Activated CD8-positive, alpha-beta memory T cell treated with anti-CD3 and anti-CD28 coated beads, Interleukin-2, amount 50 U/mL, for 48 hours (primary cell): ENCODE measurements at regions not wholly inside any gene's neighbourhood (a gene's known extent, or its start where the extent isn't known, plus 50 kb on each side); places are given as distances from the start of the nearest gene placed in this dataset.
"Not testable (repeated sequence)": the region's sequence is repeated elsewhere in the genome, so short reads cannot be mapped to it uniquely, and the experiment has no call there.

Source experiments
- DNase-seq: peaks from one replicate; pipeline ENCODE4 v3.0.0-alpha.2; 2020

GRCh38 chr3:17872457-17872856 lies 130.0 kb upstream of the TBC1D5 start:
- no peak for DNase-seq

- no peak for DNase-seq
Measured at GRCh38 chr3:17865631-17866030, 123.2 kb upstream of the TBC1D5 start.

- no peak for DNase-seq
Measured at GRCh38 chr3:17861476-17861875, 119.0 kb upstream of the TBC1D5 start.

- not testable (repeated sequence) for DNase-seq
Measured at GRCh38 chr3:17860840-17861471, 118.5 kb upstream of the TBC1D5 start.

GRCh38 chr3:17852217-17852616 lies 109.8 kb upstream of the TBC1D5 start:
- DNase-seq = no peak

- DNase-seq = no peak
Measured at GRCh38 chr3:17850448-17850847, 108.0 kb upstream of the TBC1D5 start.

GRCh38 chr3:17848102-17848501 lies 105.7 kb upstream of the TBC1D5 start:
- DNase-seq = no peak

GRCh38 chr3:17847156-17847555 lies 104.7 kb upstream of the TBC1D5 start:
- DNase-seq = no peak

- no peak for DNase-seq
Measured at GRCh38 chr3:17846466-17846865, 104.0 kb upstream of the TBC1D5 start.

GRCh38 chr3:17845026-17845812 lies 102.8 kb upstream of the TBC1D5 start:
- no peak for DNase-seq

GRCh38 chr3:17844236-17844635 lies 101.8 kb upstream of the TBC1D5 start:
- DNase-seq = no peak

GRCh38 chr3:17841190-17841828 lies 98.9 kb upstream of the TBC1D5 start:
- peak; percentile 92 for DNase-seq

- DNase-seq = no peak
Measured at GRCh38 chr3:17840651-17841050, 98.2 kb upstream of the TBC1D5 start.

GRCh38 chr3:17840126-17840525 lies 97.7 kb upstream of the TBC1D5 start:
- no peak for DNase-seq

GRCh38 chr3:17836919-17837318 lies 94.5 kb upstream of the TBC1D5 start:
- no peak for DNase-seq

- no peak for DNase-seq
Measured at GRCh38 chr3:17836092-17836491, 93.7 kb upstream of the TBC1D5 start.

- no peak for DNase-seq
Measured at GRCh38 chr3:17833786-17834559, 91.5 kb upstream of the TBC1D5 start.

- no peak for DNase-seq
Measured at GRCh38 chr3:17832016-17832415, 89.6 kb upstream of the TBC1D5 start.

GRCh38 chr3:17831366-17831765 lies 88.9 kb upstream of the TBC1D5 start:
- DNase-seq = no peak

- no peak for DNase-seq
Measured at GRCh38 chr3:17830788-17831187, 88.4 kb upstream of the TBC1D5 start.

- no peak for DNase-seq
Measured at GRCh38 chr3:17828388-17828787, 86.0 kb upstream of the TBC1D5 start.

- DNase-seq = no peak
Measured at GRCh38 chr3:17825298-17825697, 82.9 kb upstream of the TBC1D5 start.

- no peak for DNase-seq
Measured at GRCh38 chr3:17823816-17824215, 81.4 kb upstream of the TBC1D5 start.
